ENCODE measurements at regions not wholly inside any gene's neighbourhood (a gene's known extent, or its start where the extent isn't known, plus 50 kb on each side); places are given as distances from the start of the nearest gene placed in this dataset.

DNA sequence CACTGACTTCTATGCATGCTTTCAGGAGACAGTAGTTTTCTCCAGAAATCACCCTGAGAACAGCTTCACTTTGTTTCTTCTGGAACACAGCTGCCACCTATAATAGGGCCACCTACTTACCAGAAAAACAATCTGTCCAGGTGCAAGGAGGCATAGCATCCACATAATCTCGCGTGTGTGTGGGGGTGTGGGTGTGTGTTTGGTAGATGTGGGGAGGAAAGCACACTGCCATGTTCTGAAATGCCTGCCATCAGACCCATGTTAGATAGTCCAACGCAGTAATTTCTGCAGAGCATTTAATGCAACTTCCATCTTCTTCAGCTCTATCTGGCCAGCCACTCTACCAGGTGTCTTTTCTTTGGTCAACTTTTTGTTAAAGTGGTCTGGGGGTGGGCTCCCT lies 102.9 kb downstream of the ACER2 start:
- no peak for DNase-seq (ENCODE audit: low read depth in 2 of 2)

DNA sequence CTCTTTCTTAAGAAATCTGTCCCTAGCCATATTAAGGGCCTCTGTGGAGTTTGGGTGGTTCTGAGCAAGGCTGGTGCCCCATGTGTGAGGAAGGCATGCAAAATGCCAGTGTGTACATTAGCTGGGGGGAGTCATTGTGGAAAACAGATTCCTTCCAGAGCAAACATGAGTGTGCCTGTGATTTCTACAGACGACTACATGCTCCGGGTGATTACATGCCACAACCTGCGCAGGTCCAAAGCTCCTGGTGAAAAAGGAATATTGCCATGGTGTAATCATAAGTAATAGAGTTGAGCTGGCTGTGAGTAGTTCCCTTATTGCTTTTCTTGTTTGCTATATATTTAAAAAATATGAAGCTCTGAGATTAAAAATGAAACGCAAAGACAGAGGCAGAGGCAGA lies 102.1 kb downstream of the ACER2 start:
- DNase-seq (ENCODE audit: low read depth in 2 of 2) = no peak
